Stimulated activated memory B cell treated with anti-CD40 and anti-IgM and Interleukin-4, amounts not matched to agents 10 μg/mL and 1 μg/mL and 100 μg/mL, for 72 hours (primary cell): ENCODE measurements at regions not wholly inside any gene's neighbourhood (a gene's known extent, or its start where the extent isn't known, plus 50 kb on each side); places are given as distances from the start of the nearest gene placed in this dataset.

Experiments used
- ATAC-seq: fragments of 150-1000 bp; cut with Tn5 transposase; 2 replicates; pipeline ENCODE4 v1.10.0; 2021
- H3K27ac Mint-ChIP-seq: one replicate; pipeline ENCODE4 v1.8.0; 2022; ENCODE audit warnings: mild to moderate bottlenecking, mixed read lengths
- H3K27me3 Mint-ChIP-seq: one replicate; pipeline ENCODE4 v1.8.0; 2022; ENCODE audit warnings: mixed read lengths
- H3K36me3 Mint-ChIP-seq: one replicate; pipeline ENCODE4 v1.8.0; 2022; ENCODE audit warnings: mixed read lengths
- H3K4me1 Mint-ChIP-seq: one replicate; pipeline ENCODE4 v1.8.0; 2022; ENCODE audit warnings: mixed read lengths
- H3K4me3 Mint-ChIP-seq: one replicate; pipeline ENCODE4 v1.8.0; 2022; ENCODE audit warnings: mild to moderate bottlenecking, moderate library complexity, mixed read lengths
- H3K9me3 Mint-ChIP-seq: one replicate; pipeline ENCODE4 v1.8.0; 2022; ENCODE audit warnings: mixed read lengths

DNA sequence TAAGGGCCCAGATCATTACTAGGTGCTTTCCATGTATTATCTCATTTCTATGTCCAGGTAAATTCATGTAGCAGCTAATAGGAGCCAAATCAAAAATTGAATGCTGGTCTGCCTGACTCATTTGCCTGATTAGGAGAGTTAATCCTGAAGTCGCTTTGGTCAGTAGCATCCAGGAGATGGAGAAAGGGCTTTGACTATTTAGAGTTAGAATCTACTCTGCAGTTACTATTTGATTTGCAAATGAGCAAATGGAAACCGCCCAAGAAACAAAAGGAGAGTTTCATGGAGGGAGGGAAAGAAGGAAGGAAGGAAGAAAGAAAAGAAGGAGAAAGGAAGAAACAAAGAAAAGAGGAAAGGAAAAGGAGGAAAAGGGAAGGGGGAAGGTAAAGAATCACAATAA lies 539.6 kb upstream of the MMS22L start:
- H3K27me3 Mint-ChIP-seq: no peaks in the 10 kb centered on the region
- no peak for ATAC-seq
- H3K27ac Mint-ChIP-seq: no peak overlapping the region
- no peaks in the 10 kb centered on the region for H3K36me3 Mint-ChIP-seq
- H3K9me3 Mint-ChIP-seq: peaks cover 3% of the 10 kb centered on the region
- no peak overlapping the region for H3K4me3 Mint-ChIP-seq
- H3K4me1 Mint-ChIP-seq: no peaks in the 10 kb centered on the region

DNA sequence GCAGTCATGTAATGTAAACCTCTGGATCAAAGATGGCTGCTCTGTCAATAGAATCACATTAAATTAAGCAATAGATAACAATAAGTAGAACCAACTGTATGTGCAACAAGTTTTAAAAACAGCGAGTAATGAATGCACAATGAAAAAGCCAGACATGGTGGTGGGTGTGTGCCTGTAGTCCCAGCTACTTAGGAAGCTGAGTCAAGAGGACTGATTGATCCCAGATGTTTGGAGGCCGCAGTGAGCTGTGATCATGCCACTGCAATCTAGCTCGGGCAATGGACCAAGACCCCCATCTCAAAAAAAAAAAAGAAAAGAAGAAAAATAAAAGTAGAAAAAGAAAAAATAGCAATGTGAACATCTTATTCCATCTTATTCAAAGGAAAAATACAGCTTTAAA lies 558.7 kb upstream of the MMS22L start:
- Mint-ChIP-seq H3K9me3 (peaks cover 4% of the 10 kb centered on the region), H3K36me3 (no peaks in the 10 kb centered on the region), H3K27ac (no peak overlapping the region), H3K27me3 (no peaks in the 10 kb centered on the region), H3K4me1 (no peaks in the 10 kb centered on the region), H3K4me3 (no peak overlapping the region)
- no peak for ATAC-seq

DNA sequence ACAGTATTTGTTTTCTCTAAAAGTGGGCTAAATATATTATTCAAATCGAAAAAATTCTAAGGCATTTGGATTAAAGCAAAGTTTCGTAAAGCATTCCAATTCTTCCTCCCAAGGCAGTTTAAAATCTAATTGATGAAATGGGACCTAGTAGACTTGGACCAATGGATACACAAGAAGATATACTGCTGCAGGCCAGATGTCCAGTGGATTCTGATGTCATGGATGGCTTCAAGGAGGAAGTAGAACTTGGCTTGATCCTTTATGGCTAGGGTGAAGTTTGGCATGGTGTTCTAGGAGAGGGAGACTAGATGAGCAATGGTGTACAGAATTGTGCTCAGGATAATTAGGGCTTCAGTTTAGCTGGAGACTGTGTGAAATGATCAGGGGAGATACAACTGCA lies 559.5 kb upstream of the MMS22L start:
- Mint-ChIP-seq H3K4me3 (no peak overlapping the region), H3K4me1 (no peaks in the 10 kb centered on the region), H3K36me3 (no peaks in the 10 kb centered on the region), H3K9me3 (peaks cover 4% of the 10 kb centered on the region), H3K27ac (no peak overlapping the region), H3K27me3 (no peaks in the 10 kb centered on the region)
- ATAC-seq: no peak

DNA sequence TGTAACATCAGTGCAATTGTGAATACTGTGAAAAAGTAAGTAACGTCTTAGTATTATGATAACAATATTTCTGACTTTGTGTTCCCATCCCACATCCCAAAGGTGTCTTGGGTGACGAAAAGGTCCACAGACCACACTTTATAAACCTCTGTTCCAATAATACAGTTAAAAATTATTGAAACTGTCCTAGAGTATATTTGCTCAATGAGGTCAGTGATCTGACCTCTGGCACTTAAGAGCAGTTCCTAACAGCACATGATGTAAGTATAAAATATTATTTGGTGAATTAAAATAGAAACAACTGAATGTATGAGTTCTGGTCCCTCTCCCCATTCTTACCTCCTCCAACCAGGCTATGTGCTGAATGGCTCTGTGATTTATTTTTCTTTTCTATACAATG lies 566.4 kb upstream of the MMS22L start:
- Mint-ChIP-seq H3K4me1 (no peaks in the 10 kb centered on the region), H3K27me3 (no peaks in the 10 kb centered on the region), H3K36me3 (no peaks in the 10 kb centered on the region), H3K9me3 (peaks cover 2% of the 10 kb centered on the region), H3K4me3 (no peak overlapping the region), H3K27ac (no peak overlapping the region)
- no peak for ATAC-seq

DNA sequence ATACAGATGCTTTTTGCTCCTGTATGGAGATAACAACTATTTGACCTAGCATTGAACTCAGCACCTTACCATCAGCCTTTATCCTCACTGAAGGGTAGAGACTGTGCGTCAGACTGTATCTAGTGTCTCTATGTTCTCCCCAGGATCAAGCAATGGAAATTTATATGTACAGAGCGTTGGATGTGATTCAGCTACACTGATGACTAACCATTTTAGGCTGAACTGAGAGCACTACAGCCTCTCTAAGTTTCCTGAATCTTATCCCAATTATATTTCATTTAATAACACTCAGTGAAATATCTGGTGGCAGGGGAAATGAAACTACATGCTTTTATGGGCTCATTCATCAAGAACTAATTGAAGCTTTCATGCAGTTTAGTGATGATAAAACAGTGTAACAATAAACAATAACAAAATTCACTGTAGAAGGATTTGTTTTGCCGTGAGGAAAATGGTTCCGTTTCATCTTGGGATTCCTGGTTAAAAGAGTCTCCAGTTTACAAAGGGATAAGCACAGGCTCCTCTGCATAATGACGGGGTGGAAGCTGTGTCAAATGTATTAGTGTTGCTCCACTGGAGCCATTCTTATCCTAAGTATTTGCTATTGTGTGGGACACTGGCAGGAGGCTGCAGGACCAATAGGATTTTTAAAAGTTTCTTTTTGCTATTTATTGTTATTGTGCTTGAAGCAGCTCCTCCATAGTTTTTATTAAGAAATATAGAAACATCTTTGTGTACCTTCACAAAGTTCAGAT lies 567.6 kb upstream of the MMS22L start:
- Mint-ChIP-seq H3K27me3 (no peaks in the 10 kb centered on the region), H3K4me1 (no peaks in the 10 kb centered on the region), H3K9me3 (no peaks in the 10 kb centered on the region), H3K4me3 (no peak overlapping the region), H3K36me3 (no peaks in the 10 kb centered on the region), H3K27ac (no peak overlapping the region)
- no peak for ATAC-seq

DNA sequence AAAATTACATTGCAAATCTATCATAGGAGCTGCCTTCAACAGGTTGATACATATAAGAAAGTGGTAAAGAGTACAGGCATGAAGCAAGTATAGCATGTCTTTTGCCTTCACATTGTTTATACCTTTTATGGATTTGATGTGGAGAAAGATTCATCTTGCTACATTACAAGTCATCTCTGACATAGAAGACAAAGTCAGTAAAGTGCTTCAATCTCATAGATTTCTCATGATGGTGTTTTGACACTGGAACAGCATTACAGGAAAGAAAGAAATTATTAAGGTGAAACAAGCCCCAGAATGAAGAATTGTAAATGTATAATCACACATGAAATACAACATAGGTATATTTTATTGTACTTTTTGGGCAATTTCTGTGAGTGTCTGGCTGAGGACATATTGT lies 580.7 kb upstream of the MMS22L start:
- Mint-ChIP-seq H3K9me3 (no peaks in the 10 kb centered on the region), H3K36me3 (no peaks in the 10 kb centered on the region), H3K4me3 (no peak overlapping the region), H3K27me3 (no peaks in the 10 kb centered on the region), H3K4me1 (no peaks in the 10 kb centered on the region), H3K27ac (no peak overlapping the region)
- ATAC-seq: no peak

DNA sequence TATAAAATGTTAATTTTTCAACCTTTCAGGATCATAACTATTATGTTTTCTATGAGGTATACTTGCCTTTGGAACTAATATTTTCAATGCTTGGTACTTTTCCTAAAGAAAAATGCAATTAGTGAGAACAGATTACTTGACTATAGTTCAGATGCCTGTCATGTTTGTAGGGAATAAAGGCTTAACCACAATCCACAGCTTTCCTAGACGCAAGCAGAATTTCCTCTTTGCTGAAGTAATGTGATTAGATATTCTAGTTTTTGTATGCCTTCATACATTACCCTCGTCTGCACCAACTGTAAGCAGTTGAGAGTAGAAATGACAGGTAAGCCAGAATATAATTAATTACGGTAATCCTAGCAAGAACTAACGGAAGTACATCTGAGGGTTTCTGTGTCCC lies 581.4 kb upstream of the MMS22L start:
- no peaks in the 10 kb centered on the region for H3K27me3 Mint-ChIP-seq
- H3K9me3 Mint-ChIP-seq: no peaks in the 10 kb centered on the region
- H3K4me1 Mint-ChIP-seq: no peaks in the 10 kb centered on the region
- no peaks in the 10 kb centered on the region for H3K36me3 Mint-ChIP-seq
- H3K27ac Mint-ChIP-seq: no peak overlapping the region
- no peak for ATAC-seq
- H3K4me3 Mint-ChIP-seq: no peak overlapping the region

DNA sequence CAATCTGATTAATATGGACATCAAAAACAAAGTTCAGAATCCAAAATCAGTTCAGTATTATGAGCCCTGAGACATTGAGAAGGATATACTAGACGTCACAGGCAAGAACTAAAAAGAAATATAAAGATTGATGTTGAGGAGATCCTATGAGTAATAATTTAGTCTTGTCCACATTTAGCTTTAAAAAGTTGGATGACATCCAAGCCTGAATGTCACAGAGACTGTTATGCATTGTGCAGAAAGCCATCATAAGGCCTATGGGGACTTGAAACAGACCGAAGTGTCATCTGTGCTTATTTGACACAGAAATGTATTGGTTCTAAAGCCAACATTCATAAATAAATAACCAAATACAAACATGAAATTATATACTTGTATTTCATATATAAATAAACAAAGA lies 581.8 kb upstream of the MMS22L start:
- Mint-ChIP-seq H3K27me3 (no peaks in the 10 kb centered on the region), H3K4me1 (no peaks in the 10 kb centered on the region), H3K9me3 (no peaks in the 10 kb centered on the region), H3K4me3 (no peak overlapping the region), H3K27ac (no peak overlapping the region), H3K36me3 (no peaks in the 10 kb centered on the region)
- no peak for ATAC-seq

DNA sequence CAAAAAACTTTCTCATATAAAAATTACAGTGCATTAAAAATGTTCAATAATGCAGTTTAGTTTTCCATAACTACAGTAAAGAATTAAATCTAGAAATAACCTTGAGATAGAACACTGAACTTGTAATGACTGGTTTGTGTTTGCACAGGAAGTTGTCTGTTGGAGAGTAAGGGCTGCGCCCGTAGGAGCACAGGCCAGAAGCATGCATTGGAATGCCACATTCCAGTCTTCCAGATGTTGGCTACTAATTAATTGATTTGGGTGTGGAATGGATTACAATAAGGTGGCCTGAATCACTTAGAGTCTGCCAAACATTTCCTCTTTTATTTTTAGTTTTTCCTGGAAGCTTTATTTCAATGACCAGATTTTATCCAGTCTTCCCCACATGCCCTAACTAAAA lies 582.6 kb upstream of the MMS22L start:
- no peak for ATAC-seq
- Mint-ChIP-seq H3K4me1 (no peaks in the 10 kb centered on the region), H3K27ac (no peak overlapping the region), H3K36me3 (no peaks in the 10 kb centered on the region), H3K4me3 (no peak overlapping the region), H3K9me3 (no peaks in the 10 kb centered on the region), H3K27me3 (no peaks in the 10 kb centered on the region)

DNA sequence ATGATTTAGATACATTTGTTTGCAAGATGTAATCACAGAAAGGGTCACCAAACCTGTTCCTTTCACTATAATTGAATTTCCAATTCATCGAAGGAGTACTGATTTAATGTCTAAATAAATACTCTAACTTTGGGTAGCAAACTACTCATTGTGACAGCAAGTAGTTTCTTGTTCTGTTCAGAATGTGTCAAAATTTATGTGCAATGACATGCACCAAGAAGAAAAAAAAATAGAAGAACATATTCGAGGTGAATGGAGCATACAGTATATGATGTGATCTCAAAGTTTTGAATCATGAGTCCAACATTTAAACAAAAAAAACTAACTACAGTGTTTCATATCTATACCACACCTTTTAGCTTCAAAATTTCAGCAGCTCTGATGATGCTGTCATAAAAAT lies 583.6 kb upstream of the MMS22L start:
- H3K4me3 Mint-ChIP-seq: no peak overlapping the region
- no peaks in the 10 kb centered on the region for H3K9me3 Mint-ChIP-seq
- no peak for ATAC-seq
- H3K4me1 Mint-ChIP-seq: no peaks in the 10 kb centered on the region
- H3K27ac Mint-ChIP-seq: no peak overlapping the region
- H3K27me3 Mint-ChIP-seq: no peaks in the 10 kb centered on the region
- H3K36me3 Mint-ChIP-seq: no peaks in the 10 kb centered on the region

DNA sequence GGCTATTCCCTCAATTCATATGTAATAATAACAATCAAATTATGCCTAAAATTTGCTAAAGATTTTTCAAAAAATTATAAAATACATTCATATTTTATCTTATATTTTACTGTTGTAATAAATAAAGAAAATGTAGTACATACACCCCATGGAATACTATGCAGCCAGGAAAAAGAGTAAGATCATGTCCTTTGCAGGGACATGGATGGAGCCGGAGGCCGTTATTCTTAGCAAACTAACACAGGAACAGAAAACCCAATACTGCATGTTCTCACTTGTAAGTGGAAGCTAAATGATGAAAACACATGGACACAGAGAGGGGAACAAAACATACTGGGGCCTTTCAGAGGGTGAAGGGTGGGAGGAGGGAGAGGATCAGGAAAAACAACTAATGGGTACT lies 584.2 kb upstream of the MMS22L start:
- ATAC-seq: no peak
- no peaks in the 10 kb centered on the region for H3K36me3 Mint-ChIP-seq
- no peaks in the 10 kb centered on the region for H3K27me3 Mint-ChIP-seq
- H3K4me1 Mint-ChIP-seq: no peaks in the 10 kb centered on the region
- no peak overlapping the region for H3K4me3 Mint-ChIP-seq
- H3K27ac Mint-ChIP-seq: no peak overlapping the region
- no peaks in the 10 kb centered on the region for H3K9me3 Mint-ChIP-seq

DNA sequence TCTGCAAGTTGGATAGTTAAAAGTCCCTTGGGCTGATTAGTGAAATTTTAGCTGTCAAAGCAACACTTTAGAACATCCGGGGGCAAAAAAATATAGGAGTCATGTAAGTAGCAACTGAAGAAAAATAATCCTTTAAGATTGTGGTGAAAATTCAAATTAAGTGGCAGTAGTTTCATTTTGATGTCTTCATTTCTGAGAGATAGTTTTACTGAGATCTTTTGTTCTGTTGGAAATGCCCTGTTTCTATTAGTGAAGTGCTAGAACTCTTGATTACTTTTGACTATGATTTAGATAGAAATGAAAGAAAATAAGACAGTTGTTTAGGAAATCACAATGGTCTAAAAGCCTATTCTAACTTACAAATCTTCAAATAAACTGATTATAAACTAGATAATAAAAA lies 587.3 kb upstream of the MMS22L start:
- no peak for ATAC-seq
- no peak overlapping the region for H3K4me3 Mint-ChIP-seq
- no peaks in the 10 kb centered on the region for H3K4me1 Mint-ChIP-seq
- H3K9me3 Mint-ChIP-seq: peaks cover 3% of the 10 kb centered on the region
- no peaks in the 10 kb centered on the region for H3K27me3 Mint-ChIP-seq
- no peak overlapping the region for H3K27ac Mint-ChIP-seq
- H3K36me3 Mint-ChIP-seq: no peaks in the 10 kb centered on the region

DNA sequence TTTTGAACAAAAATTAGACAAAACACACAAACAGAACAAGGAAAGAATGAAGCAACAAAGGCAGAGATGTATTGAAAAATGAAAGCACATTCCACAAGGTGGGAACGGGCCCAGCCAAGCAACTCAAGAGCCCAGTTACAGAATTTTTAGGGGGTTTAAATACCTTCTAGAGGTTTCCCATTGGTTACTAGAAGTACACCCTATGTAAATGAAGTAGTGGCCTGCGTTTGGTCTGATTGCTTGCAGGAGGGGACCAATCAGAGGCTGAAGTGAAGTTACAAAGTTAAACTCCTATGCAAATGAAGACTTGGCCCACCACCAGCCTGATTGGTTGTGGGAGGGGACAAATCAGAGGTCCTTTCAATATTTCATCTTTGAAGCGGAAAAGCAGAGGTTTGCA lies 593.7 kb upstream of the MMS22L start:
- H3K4me3 Mint-ChIP-seq: no peak overlapping the region
- H3K9me3 Mint-ChIP-seq: peaks cover 3% of the 10 kb centered on the region
- ATAC-seq: no peak
- no peak overlapping the region for H3K27ac Mint-ChIP-seq
- no peaks in the 10 kb centered on the region for H3K4me1 Mint-ChIP-seq
- no peaks in the 10 kb centered on the region for H3K36me3 Mint-ChIP-seq
- no peaks in the 10 kb centered on the region for H3K27me3 Mint-ChIP-seq

DNA sequence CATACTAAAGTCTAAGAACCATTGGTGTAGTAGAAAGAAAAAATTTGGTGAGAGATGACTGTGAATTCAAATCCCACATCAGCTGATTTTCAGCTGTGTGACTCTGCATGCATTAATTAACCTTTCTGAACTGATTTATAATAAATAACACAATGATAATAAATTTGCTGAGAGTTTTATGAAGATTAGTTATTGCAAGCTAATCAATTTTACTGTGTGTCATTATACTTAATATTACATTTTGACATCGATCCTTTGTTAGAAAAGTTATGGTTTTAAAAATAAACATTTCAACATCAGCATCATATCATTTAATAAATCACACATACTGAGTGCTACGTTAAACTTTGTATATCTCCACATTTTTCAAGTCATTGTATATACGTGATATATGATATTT lies 599.7 kb upstream of the MMS22L start:
- no peaks in the 10 kb centered on the region for H3K4me1 Mint-ChIP-seq
- H3K4me3 Mint-ChIP-seq: no peak overlapping the region
- H3K27me3 Mint-ChIP-seq: no peaks in the 10 kb centered on the region
- H3K36me3 Mint-ChIP-seq: no peaks in the 10 kb centered on the region
- no peak for ATAC-seq
- H3K27ac Mint-ChIP-seq: no peak overlapping the region
- no peaks in the 10 kb centered on the region for H3K9me3 Mint-ChIP-seq

DNA sequence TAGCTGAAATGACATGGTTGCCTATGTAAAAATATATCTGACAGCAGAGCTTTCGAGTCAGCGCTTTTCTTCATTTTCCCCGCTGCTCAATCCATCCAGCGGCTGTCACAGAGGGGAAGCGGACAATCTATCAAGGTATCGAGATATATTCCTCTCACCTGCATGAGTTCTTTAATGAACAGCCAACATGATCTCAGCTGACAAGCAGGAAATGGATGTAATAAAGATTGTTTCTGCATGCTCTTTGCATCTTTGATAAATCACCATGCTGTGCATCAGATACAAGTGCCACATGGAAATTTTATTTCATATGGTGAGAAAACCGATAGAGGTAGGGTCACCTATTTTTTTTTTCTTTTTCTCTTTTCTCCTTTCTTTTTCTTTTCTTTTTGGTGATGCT lies 602.3 kb upstream of the MMS22L start:
- Mint-ChIP-seq H3K4me3 (no peak overlapping the region), H3K4me1 (no peaks in the 10 kb centered on the region), H3K27me3 (no peaks in the 10 kb centered on the region), H3K27ac (no peak overlapping the region), H3K9me3 (no peaks in the 10 kb centered on the region), H3K36me3 (no peaks in the 10 kb centered on the region)
- ATAC-seq: no peak

DNA sequence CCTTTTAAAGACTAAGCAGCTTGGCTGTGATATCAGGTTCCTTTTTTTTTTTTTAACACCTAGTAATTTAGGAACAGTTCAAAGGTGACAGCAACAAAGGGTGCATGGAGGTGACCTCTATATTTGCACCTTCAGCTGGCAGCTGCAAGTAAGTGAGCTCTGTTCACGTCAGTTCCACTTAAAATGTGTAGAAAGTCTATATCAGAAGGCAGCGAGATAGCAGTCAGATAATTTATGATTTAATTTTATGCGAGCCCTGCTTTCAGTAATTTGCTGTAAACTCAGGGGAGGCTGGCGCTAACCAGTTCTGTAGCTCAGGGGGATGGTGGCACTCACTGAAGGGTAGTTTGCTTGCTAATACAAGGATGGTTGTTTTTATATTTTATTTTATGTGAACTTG lies 602.8 kb upstream of the MMS22L start:
- no peaks in the 10 kb centered on the region for H3K27me3 Mint-ChIP-seq
- no peak for ATAC-seq
- no peak overlapping the region for H3K27ac Mint-ChIP-seq
- H3K4me1 Mint-ChIP-seq: no peaks in the 10 kb centered on the region
- H3K36me3 Mint-ChIP-seq: no peaks in the 10 kb centered on the region
- H3K4me3 Mint-ChIP-seq: no peak overlapping the region
- no peaks in the 10 kb centered on the region for H3K9me3 Mint-ChIP-seq

DNA sequence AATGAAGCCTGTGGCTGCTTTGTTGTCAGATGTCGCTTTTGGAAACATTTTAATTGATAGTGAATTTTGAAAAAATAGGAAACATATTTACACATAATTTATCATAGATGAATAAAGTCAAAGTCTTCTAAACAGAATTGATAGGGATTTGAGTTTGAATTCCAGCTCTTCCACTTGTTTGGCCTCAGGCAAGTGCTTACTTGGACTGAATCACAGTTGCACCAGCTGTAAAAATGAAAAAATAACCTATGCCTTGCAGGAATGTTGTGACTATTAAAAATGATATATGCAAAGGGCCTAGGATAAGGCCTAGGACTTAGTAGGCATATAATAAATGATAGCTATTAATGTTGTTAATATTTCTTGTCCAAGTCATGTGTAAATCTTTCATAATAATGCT lies 618.5 kb upstream of the MMS22L start:
- Mint-ChIP-seq H3K27ac (no peak overlapping the region), H3K4me3 (no peak overlapping the region), H3K36me3 (no peaks in the 10 kb centered on the region), H3K4me1 (no peaks in the 10 kb centered on the region), H3K27me3 (no peaks in the 10 kb centered on the region), H3K9me3 (peaks cover 4% of the 10 kb centered on the region)
- no peak for ATAC-seq
